HepG2 (cell line): ENCODE measurements at regions not wholly inside any gene's neighbourhood (a gene's known extent, or its start where the extent isn't known, plus 50 kb on each side); places are given as distances from the start of the nearest gene placed in this dataset.

Experiments
- ARHGAP35 ChIP-seq: sonication (generic); formaldehyde crosslinking; IDR thresholded peaks from 2 replicates; pipeline ENCODE4 v1.9.0; 2022; ENCODE audit warnings: mild to moderate bottlenecking, inconsistent platforms, moderate library complexity, missing genetic modification reagents, borderline replicate concordance
- HDAC1 ChIP-seq: sonication (generic); formaldehyde crosslinking; IDR thresholded peaks from 2 replicates; pipeline ENCODE4 v1.5.1; 2020; ENCODE audit warnings: mild to moderate bottlenecking, missing genetic modification reagents
- SALL2 ChIP-seq: sonication (generic); formaldehyde crosslinking; IDR thresholded peaks from 2 replicates; pipeline ENCODE4 v1.8.1; 2023; ENCODE audit warnings: mild to moderate bottlenecking, missing genetic modification reagents, inconsistent platforms
- SMARCC2 ChIP-seq: fragments of 450-650 bp; IDR thresholded peaks from 2 replicates; pipeline ENCODE4 v1.6.1; 2017; ENCODE audit warnings: antibody characterized with exemption, mild to moderate bottlenecking
- SMYD3 ChIP-seq: sonication (generic); formaldehyde crosslinking; IDR thresholded peaks from 2 replicates; pipeline ENCODE4 v1.8.1; 2023; ENCODE audit warnings: mild to moderate bottlenecking, missing genetic modification reagents
- WIZ ChIP-seq: sonication (generic); formaldehyde crosslinking; IDR thresholded peaks from 2 replicates; pipeline ENCODE4 v1.5.1; 2020; ENCODE audit warnings: mild to moderate bottlenecking, missing genetic modification reagents
- ZSCAN25 ChIP-seq: sonication (generic); formaldehyde crosslinking; IDR thresholded peaks from 2 replicates; pipeline ENCODE4 v1.8.0; 2022; ENCODE audit warnings: mild to moderate bottlenecking, missing genetic modification reagents
- TF ChIP-seq, protein P1 (sequence below), 2 experiments: sonication (generic) in 1 of 2; formaldehyde crosslinking in 1 of 2; IDR thresholded peaks; 2 replicates each; pipeline versions ENCODE4 v1.4.0 to v1.6.1; 2016 to 2020; ENCODE audit warnings: borderline replicate concordance in 1 of 2, low read depth in 1 of 2, mild to moderate bottlenecking in 1 of 2, missing genetic modification reagents in 1 of 2
- TF ChIP-seq, protein P2 (sequence below): sonication (generic); formaldehyde crosslinking; IDR thresholded peaks from one replicate; pipeline ENCODE4 v1.5.1; 2020; ENCODE audit warnings: mild to moderate bottlenecking, missing genetic modification reagents; ENCODE audit errors: not compliant biosample characterization
- TF ChIP-seq, protein P3 (sequence below), 2 experiments: sonication (generic) in 1 of 2; formaldehyde crosslinking in 1 of 2; IDR thresholded peaks; 2 replicates each; pipeline versions ENCODE4 v1.5.1 to v1.6.1; 2011 to 2020; ENCODE audit warnings: borderline replicate concordance in 1 of 2, low read depth in 1 of 2, low read length in 1 of 2, mild to moderate bottlenecking in 1 of 2, missing genetic modification reagents in 1 of 2, moderate library complexity in 1 of 2
- TF ChIP-seq, protein P4 (sequence below): sonication (generic); formaldehyde crosslinking; IDR thresholded peaks from 2 replicates; pipeline ENCODE4 v1.5.0; 2020; ENCODE audit warnings: mild to moderate bottlenecking, missing genetic modification reagents

DNA sequence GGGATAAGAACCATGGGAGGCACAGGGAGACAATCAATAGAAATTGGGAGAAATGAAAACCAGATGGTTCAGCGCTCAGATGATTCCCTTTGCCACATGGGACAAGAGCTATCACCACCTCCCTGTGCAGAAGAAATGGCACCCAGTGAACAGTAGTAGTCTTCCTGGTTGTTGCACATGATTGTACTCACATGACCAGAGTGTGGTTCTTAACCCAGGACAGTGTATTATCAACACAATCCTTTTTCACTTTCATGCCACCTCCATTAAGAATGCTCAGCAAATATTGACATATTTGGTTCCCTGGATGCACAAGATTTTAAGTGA lies 149.0 kb upstream of the SH3BP4 start (continued):
- TF ChIP-seq, protein P1, sequence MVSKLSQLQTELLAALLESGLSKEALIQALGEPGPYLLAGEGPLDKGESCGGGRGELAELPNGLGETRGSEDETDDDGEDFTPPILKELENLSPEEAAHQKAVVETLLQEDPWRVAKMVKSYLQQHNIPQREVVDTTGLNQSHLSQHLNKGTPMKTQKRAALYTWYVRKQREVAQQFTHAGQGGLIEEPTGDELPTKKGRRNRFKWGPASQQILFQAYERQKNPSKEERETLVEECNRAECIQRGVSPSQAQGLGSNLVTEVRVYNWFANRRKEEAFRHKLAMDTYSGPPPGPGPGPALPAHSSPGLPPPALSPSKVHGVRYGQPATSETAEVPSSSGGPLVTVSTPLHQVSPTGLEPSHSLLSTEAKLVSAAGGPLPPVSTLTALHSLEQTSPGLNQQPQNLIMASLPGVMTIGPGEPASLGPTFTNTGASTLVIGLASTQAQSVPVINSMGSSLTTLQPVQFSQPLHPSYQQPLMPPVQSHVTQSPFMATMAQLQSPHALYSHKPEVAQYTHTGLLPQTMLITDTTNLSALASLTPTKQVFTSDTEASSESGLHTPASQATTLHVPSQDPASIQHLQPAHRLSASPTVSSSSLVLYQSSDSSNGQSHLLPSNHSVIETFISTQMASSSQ (IDR thresholded peaks at IDR 0.05; ENCODE audit: low read depth), result 0 out of 2 replicates have a peak, but pooled peaks have one; percentile 18
- TF ChIP-seq, protein P1 (CRISPR knock-in tag; IDR thresholded peaks at IDR 0.05; ENCODE audit: borderline replicate concordance), result no peak
- TF ChIP-seq ZSCAN25 (no peak), SMYD3 (CRISPR knock-in tag) (no peak), WIZ (CRISPR knock-in tag) (no peak), ARHGAP35 (CRISPR knock-in tag) (no peak), SALL2 (CRISPR knock-in tag) (no peak), HDAC1 (CRISPR knock-in tag) (no peak), SMARCC2 (no peak)
- TF ChIP-seq, protein P2, sequence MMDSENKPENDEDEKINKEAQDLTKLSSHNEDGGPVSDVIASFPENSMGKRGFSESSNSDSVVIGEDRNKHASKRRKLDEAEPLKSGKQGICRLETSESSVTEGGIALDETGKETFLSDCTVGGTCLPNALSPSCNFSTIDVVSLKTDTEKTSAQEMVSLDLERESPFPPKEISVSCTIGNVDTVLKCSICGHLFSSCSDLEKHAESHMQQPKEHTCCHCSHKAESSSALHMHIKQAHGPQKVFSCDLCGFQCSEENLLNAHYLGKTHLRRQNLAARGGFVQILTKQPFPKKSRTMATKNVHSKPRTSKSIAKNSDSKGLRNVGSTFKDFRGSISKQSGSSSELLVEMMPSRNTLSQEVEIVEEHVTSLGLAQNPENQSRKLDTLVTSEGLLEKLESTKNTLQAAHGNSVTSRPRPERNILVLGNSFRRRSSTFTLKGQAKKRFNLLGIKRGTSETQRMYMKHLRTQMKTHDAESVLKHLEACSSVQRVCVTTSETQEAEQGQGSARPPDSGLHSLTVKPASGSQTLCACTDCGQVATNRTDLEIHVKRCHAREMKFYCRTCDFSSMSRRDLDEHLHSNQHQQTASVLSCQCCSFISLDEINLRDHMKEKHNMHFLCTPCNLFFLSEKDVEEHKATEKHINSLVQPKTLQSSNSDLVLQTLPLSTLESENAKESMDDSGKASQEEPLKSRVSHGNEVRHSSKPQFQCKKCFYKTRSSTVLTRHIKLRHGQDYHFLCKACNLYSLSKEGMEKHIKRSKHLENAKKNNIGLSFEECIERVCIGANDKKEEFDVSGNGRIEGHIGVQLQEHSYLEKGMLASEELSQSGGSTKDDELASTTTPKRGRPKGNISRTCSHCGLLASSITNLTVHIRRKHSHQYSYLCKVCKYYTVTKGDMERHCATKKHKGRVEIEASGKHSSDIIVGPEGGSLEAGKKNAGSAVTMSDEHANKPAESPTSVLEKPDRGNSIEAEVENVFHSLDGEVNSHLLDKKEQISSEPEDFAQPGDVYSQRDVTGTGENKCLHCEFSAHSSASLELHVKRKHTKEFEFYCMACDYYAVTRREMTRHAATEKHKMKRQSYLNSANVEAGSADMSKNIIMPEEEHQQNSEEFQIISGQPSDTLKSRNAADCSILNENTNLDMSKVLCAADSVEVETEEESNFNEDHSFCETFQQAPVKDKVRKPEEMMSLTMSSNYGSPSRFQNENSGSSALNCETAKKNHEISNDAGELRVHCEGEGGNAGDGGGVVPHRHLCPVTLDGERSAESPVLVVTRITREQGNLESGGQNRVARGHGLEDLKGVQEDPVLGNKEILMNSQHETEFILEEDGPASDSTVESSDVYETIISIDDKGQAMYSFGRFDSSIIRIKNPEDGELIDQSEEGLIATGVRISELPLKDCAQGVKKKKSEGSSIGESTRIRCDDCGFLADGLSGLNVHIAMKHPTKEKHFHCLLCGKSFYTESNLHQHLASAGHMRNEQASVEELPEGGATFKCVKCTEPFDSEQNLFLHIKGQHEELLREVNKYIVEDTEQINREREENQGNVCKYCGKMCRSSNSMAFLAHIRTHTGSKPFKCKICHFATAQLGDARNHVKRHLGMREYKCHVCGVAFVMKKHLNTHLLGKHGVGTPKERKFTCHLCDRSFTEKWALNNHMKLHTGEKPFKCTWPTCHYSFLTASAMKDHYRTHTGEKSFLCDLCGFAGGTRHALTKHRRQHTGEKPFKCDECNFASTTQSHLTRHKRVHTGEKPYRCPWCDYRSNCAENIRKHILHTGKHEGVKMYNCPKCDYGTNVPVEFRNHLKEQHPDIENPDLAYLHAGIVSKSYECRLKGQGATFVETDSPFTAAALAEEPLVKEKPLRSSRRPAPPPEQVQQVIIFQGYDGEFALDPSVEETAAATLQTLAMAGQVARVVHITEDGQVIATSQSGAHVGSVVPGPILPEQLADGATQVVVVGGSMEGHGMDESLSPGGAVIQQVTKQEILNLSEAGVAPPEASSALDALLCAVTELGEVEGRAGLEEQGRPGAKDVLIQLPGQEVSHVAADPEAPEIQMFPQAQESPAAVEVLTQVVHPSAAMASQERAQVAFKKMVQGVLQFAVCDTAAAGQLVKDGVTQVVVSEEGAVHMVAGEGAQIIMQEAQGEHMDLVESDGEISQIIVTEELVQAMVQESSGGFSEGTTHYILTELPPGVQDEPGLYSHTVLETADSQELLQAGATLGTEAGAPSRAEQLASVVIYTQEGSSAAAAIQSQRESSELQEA (CRISPR knock-in tag), result no peak
- TF ChIP-seq, protein P3, sequence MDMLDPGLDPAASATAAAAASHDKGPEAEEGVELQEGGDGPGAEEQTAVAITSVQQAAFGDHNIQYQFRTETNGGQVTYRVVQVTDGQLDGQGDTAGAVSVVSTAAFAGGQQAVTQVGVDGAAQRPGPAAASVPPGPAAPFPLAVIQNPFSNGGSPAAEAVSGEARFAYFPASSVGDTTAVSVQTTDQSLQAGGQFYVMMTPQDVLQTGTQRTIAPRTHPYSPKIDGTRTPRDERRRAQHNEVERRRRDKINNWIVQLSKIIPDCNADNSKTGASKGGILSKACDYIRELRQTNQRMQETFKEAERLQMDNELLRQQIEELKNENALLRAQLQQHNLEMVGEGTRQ (IDR thresholded peaks at IDR 0.05; ENCODE audit: low read depth, low read length), result no peak
- TF ChIP-seq, protein P3 (CRISPR knock-in tag; IDR thresholded peaks at IDR 0.05; ENCODE audit: borderline replicate concordance), result peak; percentile 36; the same call in 1 of the 2 replicates
- TF ChIP-seq, protein P4, sequence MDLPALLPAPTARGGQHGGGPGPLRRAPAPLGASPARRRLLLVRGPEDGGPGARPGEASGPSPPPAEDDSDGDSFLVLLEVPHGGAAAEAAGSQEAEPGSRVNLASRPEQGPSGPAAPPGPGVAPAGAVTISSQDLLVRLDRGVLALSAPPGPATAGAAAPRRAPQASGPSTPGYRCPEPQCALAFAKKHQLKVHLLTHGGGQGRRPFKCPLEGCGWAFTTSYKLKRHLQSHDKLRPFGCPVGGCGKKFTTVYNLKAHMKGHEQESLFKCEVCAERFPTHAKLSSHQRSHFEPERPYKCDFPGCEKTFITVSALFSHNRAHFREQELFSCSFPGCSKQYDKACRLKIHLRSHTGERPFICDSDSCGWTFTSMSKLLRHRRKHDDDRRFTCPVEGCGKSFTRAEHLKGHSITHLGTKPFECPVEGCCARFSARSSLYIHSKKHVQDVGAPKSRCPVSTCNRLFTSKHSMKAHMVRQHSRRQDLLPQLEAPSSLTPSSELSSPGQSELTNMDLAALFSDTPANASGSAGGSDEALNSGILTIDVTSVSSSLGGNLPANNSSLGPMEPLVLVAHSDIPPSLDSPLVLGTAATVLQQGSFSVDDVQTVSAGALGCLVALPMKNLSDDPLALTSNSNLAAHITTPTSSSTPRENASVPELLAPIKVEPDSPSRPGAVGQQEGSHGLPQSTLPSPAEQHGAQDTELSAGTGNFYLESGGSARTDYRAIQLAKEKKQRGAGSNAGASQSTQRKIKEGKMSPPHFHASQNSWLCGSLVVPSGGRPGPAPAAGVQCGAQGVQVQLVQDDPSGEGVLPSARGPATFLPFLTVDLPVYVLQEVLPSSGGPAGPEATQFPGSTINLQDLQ (CRISPR knock-in tag), result no peak
